ENCODE measurements at regions not wholly inside any gene's neighbourhood (a gene's known extent, or its start where the extent isn't known, plus 50 kb on each side); places are given as distances from the start of the nearest gene placed in this dataset.
A peak's percentile ranks its signal among the peaks of the same experiment; 100 is the strongest.
"Not testable (repeated sequence)": the region's sequence is repeated elsewhere in the genome, so short reads cannot be mapped to it uniquely, and the experiment has no call there.

DNA sequence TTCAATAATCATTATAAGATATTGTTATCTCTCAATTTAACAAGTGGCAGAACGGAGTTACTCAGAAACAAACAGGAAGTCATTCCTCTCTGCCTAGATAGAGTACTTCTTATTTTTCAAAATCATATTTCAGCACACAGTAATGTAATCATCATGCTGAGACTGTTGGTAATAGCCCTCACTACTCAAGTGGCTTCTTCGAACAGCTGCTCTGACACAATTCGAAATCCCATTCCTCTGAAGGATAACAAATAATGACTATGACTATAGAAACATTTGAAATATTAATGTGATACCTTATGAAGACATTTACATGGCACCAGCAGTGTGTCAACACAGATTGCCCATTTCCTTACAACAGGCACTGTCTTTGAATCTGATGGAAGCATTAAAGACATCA is 1249.8 kb downstream of the NSUN3 start:
- DNase-seq: no peak

- peak; percentile 67 for DNase-seq
Measured at GRCh38 chr3:95319921-95320494, 1257.1 kb downstream of the NSUN3 start.

GRCh38 chr3:95327478-95327877 is 1264.6 kb downstream of the NSUN3 start:
- no peak for DNase-seq

DNA sequence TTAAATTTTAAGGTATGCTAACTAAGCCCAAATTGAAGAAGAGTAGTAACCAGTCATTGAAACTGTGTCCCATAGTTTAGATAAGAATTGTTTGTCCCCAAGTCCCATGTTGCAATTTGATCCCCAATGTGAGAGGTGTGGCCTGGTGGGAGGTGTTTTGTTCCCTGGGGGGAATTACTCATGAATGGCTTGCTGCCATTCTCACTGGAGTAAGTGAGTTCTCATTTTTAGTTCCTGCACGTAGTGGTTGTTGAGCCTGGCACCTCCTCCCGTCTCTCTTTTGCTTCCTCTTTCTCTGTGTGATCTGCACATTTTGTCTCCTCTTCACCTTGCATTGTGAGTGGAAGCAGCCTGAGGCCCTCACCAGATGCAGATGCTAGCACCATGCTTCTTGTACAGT is 1271.0 kb downstream of the NSUN3 start:
- DNase-seq: no peak

GRCh38 chr3:95334461-95334860 is 1271.6 kb downstream of the NSUN3 start:
- no peak for DNase-seq

DNA sequence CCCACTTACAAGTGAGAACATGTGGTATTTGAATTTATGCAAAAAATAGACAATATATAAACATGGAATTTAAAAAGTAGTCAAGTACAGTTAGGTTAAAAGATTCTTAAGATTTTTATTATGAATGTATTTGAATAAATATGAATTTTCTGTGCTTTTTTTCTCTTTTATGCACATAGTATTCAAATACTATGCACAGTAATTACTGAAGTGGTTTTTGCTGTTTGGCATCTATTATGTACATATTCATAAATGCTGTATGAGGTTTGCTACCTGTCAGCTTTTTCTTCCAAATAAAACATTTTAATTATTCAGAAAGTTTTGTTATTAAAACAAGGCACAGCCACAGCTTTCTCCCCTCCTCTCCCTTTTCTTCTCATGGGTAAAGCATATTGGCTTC is 1272.7 kb downstream of the NSUN3 start:
- DNase-seq: no peak

- no peak for DNase-seq
Measured at GRCh38 chr3:95338446-95338845, 1275.6 kb downstream of the NSUN3 start.

GRCh38 chr3:95341314-95341713 is 1278.5 kb downstream of the NSUN3 start:
- DNase-seq: no peak

- no peak for DNase-seq
Measured at GRCh38 chr3:95343228-95343627, 1280.4 kb downstream of the NSUN3 start.

- DNase-seq: no peak
Measured at GRCh38 chr3:95343767-95344166, 1280.9 kb downstream of the NSUN3 start.

- DNase-seq: not testable (repeated sequence)
Measured at GRCh38 chr3:95347936-95348335, 1285.1 kb downstream of the NSUN3 start.

DNA sequence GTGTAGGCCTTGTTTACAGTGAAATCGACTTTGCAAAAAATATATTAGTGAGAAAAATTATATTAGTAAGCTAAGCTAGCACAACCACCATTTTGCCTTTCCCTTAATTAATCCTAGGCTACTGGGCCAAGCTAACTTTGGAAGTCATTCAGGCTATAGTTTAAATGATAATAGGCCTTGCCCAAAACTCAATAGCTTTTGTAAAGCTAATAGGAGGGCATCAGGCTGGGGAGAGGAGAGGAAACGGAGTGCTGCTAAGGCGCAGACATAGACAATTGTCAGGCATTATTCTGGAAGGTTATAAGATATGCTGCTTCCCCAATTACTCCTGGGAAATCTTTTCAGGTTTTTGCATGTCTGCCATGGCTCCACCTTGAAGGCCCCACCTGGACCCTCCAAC is 1286.0 kb downstream of the NSUN3 start:
- no peak for DNase-seq

DNA sequence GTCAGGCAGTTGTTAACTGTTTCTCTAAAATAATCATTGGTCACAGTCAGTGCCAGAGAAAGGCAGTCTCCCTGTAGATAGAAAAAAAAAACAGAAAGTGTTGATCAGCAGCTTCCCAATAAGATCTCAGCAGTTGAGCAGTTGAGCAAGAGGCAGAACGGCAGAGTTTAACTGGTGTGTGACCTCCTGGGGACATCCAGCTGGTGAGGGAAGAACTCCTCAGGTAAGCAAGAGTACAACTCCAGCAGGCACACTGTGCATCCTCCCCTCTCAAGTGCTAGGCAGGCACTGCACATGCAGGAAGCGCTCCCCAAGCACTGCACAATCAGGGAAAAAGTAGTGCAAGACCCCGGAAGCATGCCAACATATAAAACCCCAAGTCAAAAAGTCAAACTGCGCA is 1287.2 kb downstream of the NSUN3 start:
- no peak for DNase-seq

DNA sequence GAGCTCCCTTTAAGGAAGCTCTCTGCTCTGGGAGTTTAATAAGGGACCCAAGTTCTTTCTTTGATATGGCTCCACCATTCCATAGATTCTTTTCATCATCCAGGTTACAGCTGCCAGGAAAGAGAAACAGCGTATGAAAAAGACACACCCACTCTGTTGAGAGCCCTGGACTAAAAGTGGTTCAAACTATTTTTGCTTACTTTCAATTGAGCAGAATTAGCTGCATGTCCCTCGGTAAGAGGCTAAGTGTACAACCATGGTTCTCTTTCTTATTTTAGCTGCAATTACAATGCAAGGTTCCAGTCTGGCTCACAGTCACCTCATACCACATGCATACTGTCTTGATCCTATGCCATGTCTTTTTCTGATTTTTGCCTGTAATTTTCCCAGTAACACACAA is 1288.3 kb downstream of the NSUN3 start:
- DNase-seq: no peak

DNA sequence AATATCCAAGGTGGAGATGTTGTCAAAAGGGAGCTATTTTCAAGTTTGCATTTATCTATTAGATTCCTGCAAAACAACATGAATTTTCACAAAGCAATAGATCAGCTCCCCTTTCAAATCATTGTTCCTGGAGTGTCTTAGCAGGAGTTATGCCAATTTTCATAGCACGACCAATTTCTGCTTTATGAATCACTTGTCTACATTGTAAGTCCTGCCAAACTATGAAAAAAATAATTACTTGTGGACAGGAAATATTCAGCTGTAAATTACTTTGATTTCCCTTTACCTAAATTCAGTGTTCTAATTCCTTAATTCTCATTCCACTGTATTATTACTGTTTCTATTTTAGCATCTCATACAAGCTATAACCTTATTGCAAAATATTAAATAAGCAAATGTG is 1289.6 kb downstream of the NSUN3 start:
- DNase-seq: no peak

GRCh38 chr3:95354489-95354888 is 1291.6 kb downstream of the NSUN3 start:
- no peak for DNase-seq

- no peak for DNase-seq
Measured at GRCh38 chr3:95356764-95357501, 1294.1 kb downstream of the NSUN3 start.

GRCh38 chr3:95387242-95388021 is 1324.6 kb downstream of the NSUN3 start:
- DNase-seq: no peak

DNA sequence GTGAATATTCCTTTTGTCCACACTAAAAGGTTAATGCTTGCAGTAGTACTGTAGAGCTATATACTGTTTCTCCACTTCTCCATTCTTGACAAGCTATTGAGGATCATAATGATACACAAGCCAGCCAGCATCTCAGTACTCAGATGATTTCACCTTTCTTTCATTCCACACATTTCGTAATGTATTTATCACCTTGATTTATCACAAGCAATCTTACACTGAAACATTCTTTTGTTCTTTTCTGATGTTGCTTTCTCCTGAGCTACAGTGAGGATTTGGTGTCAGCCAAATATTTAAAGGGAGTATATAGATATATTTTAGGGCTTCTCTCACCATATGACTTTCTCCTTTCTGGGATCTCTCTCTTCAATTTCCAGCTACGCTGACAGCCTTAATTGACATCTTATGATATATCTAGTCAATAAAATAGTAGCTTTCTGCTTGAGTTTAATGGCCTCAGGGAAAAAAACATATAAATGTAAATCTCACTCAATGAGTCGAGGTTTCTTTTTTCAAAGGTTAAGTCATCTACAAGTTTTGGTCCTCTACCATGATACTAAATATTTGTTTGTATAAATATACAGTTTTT is 1327.0 kb downstream of the NSUN3 start:
- no peak for DNase-seq

GRCh38 chr3:95394286-95394685 is 1331.4 kb downstream of the NSUN3 start:
- no peak for DNase-seq

DNA sequence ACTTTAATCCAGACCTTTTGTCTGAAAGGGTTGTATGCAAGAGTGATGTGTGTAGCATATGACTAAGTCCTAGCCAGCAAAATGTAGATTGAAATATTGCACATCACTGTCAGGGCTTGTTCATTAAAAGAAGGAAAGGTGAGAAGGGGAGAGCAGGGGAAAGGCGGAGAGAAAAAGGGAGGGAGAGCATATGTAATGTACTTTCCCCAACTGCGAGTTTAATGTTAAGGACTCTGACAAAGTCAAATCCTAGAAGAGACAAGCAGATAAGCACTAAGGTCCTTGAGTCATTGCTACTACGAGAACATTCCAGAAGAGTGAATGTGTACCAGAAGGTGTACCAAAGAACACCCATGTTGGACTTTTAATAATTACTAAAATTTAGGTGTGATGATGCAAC is 1336.7 kb downstream of the NSUN3 start:
- peak; percentile 40 for DNase-seq

DNA sequence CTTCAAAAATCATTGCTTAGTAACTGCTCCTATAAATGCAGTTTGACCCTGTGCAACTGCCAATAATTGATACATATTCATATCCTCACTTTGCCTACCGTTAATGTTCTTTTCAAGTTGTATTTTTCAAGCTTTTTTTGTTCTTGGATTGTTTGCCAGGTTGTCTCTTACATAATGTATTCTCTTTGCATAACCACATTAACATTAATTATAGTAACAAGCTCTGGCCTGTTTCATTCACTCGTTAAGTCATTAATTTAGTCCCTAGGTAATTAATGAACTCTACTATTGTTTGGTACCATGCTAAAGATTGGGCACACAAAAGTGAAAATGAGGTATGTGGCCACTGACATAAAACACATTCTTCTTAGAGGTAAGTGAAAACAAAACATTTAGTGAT is 1338.8 kb downstream of the NSUN3 start:
- DNase-seq: no peak

- DNase-seq: no peak
Measured at GRCh38 chr3:95407709-95408463, 1345.0 kb downstream of the NSUN3 start.
